ENCODE measurements at regions not wholly inside any gene's neighbourhood (a gene's known extent, or its start where the extent isn't known, plus 50 kb on each side); places are given as distances from the start of the nearest gene placed in this dataset.
A peak's percentile ranks its signal among the peaks of the same experiment; 100 is the strongest.

GRCh38 chr21:16324630-16325029 is 594.8 kb downstream of the USP25 start:
- TF ChIP-seq, protein P1, sequence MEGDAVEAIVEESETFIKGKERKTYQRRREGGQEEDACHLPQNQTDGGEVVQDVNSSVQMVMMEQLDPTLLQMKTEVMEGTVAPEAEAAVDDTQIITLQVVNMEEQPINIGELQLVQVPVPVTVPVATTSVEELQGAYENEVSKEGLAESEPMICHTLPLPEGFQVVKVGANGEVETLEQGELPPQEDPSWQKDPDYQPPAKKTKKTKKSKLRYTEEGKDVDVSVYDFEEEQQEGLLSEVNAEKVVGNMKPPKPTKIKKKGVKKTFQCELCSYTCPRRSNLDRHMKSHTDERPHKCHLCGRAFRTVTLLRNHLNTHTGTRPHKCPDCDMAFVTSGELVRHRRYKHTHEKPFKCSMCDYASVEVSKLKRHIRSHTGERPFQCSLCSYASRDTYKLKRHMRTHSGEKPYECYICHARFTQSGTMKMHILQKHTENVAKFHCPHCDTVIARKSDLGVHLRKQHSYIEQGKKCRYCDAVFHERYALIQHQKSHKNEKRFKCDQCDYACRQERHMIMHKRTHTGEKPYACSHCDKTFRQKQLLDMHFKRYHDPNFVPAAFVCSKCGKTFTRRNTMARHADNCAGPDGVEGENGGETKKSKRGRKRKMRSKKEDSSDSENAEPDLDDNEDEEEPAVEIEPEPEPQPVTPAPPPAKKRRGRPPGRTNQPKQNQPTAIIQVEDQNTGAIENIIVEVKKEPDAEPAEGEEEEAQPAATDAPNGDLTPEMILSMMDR (conservative IDR thresholded peaks at IDR 0.05; ENCODE audit: low read length) = no peak
- DNase-seq (ENCODE audit: low read depth) = no peak
- no peak overlapping the region for H3K4me3 ChIP-seq (ENCODE audit: low read length)

GRCh38 chr21:16330082-16330907 is 600.5 kb downstream of the USP25 start:
- TF ChIP-seq, protein P1 (conservative IDR thresholded peaks at IDR 0.05; ENCODE audit: low read length) = peak; percentile 84
- DNase-seq (ENCODE audit: low read depth) = peak; percentile 72
- no peak overlapping the region for H3K4me3 ChIP-seq (ENCODE audit: low read length)

DNA sequence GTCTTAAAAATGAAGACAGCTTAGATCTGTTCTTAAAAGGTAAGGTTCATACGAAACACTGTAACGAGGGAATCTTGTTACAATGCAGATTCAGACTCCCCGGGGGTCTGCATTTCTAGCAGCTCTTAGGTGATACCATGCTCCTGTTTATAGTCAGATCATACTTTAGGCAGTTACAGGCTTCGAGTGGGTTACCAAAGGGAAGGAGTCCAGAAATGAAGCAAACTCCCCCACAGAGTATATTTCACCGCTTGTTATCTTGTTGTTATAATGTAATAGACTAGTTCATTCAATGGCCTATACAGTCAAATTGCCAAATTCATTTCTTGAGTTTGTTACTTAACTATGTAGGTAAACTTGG is 601.1 kb downstream of the USP25 start:
- TF ChIP-seq, protein P1 (conservative IDR thresholded peaks at IDR 0.05; ENCODE audit: low read length) = no peak
- no peak overlapping the region for H3K4me3 ChIP-seq (ENCODE audit: low read length)
- no peak for DNase-seq (ENCODE audit: low read depth)

DNA sequence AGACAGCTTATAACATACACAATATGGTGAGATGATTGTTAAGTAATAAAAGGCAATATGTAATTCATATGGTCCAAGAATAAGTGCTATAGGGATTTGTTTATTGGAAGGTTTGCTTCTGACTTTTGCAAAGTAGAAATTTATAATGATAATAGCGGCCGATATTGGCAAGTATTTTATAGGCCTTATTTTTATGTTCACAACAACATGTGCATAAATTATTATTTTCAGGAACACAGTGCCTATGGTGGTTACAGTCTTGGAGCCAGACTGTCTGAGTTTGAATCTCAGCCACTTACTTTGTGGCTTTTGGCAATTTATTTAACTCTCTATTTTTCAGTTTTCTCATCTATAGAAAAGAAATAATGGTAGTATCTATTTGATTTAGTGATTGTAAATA is 607.5 kb downstream of the USP25 start:
- TF ChIP-seq, protein P1 (conservative IDR thresholded peaks at IDR 0.05; ENCODE audit: low read length) = no peak
- DNase-seq (ENCODE audit: low read depth) = no peak
- no peak overlapping the region for H3K4me3 ChIP-seq (ENCODE audit: low read length)

GRCh38 chr21:16342932-16343331 is 613.1 kb downstream of the USP25 start:
- TF ChIP-seq, protein P1 (conservative IDR thresholded peaks at IDR 0.05; ENCODE audit: low read length) = no peak
- DNase-seq (ENCODE audit: low read depth) = no peak
- H3K4me3 ChIP-seq (ENCODE audit: low read length) = no peak overlapping the region

DNA sequence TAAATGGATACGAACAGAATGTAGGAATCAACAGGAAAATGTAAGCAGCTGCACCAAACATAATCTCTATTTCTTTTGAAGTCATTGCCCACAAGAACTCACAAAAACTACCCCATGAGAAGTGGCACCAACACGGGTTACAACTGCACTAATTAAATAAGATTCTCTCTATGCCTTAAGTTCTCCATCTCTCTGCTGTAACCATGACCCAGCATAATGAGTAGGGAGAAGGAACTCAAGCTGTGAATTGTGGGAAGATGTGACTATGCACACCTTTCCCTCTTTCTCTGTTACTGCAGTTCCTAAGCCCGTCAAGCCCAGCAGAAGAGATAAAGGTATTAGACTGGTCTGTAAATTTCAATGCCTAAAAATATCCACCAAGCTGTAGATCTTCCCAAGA is 614.0 kb downstream of the USP25 start:
- TF ChIP-seq, protein P1 (conservative IDR thresholded peaks at IDR 0.05; ENCODE audit: low read length) = no peak
- H3K4me3 ChIP-seq (ENCODE audit: low read length) = no peak overlapping the region
- DNase-seq (ENCODE audit: low read depth) = no peak

DNA sequence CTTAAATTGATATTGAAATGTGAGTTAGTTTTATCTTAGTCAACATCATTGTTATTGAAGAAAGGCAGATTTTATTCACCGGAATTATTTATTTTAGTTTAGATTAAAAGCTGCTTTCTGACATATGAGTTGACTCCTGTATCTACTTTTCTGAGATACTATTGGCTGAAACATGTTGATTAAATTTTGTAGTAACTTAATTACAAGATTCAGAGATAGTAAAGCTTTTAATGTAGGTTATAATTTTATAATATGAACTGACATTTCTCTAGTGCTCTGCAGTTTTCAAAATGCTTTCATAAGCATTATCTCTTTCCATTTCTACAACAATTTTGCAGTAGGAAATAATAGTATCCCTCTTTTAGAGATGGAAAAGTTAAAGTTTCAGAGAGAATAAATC is 616.0 kb downstream of the USP25 start:
- no peak overlapping the region for H3K4me3 ChIP-seq (ENCODE audit: low read length)
- TF ChIP-seq, protein P1 (conservative IDR thresholded peaks at IDR 0.05; ENCODE audit: low read length) = no peak
- DNase-seq (ENCODE audit: low read depth) = no peak

Measured in AG10803 (cell line).